HCT116 (cell line): ENCODE measurements at regions not wholly inside any gene's neighbourhood (a gene's known extent, or its start where the extent isn't known, plus 50 kb on each side); places are given as distances from the start of the nearest gene placed in this dataset.

Source experiments
- ATAC-seq: fragments of 200-7000 bp; cut with Tn5 transposase; 2 replicates; pipeline ENCODE4 v1.9.1; 2020; ENCODE audit warnings: mild to moderate bottlenecking, moderate library complexity
- BruUV-seq: library from RNA; stranded (reverse); fragments of 400-500 nt; replicated peaks from 2 replicates; lab custom pipeline; 2021; lab: Mats Ljungman, UMichigan
- CTCF ChIA-PET: fragments of 300-600 bp; sonication (Branson Sonifier 250); formaldehyde crosslinking; loops from one replicate; lab custom pipeline; 2021; ENCODE audit warnings: antibody characterized with exemption; lab: Charles Lee
- POLR2A ChIA-PET: fragments of 300-600, 350-600 bp; sonication (Branson Sonifier 250); formaldehyde crosslinking; loops from one replicate; lab custom pipeline; 2021; ENCODE audit warnings: antibody characterized with exemption; lab: Charles Lee
- RAD21 ChIA-PET, 2 experiments: fragments of 300-600 bp; sonication (Branson Sonifier 250); formaldehyde crosslinking; loops; one replicate each; lab custom pipeline; 2023; ENCODE audit warnings: low total read pairs in 2 of 2; ENCODE audit not compliant: uncharacterized antibody in 2 of 2, unreplicated experiment in 2 of 2, low non-redundant PET in 1 of 2; lab: Charles Lee
- DNase-seq: peaks from one replicate; pipeline ENCODE4 v3.0.0-alpha.2; 2010; ENCODE audit warnings: low read depth, low spot score
- H2AFZ ChIP-seq: fragments of 200-600 bp; shearing (Covaris generic), sonication (generic); 2 replicates; pipeline ENCODE4 v1.6.1; 2017; ENCODE audit warnings: low read depth, mixed run types, mixed read lengths, antibody characterized with exemption, low read length; ENCODE audit not compliant: poor library complexity, severe bottlenecking
- H3K27ac ChIP-seq: 2 replicates; pipeline ENCODE4 v1.5.1; 2012; ENCODE audit warnings: low read depth, low read length
- H3K27me3 ChIP-seq: fragments of 200-600 bp; sonication (generic); 2 replicates; pipeline ENCODE4 v1.6.1; 2016; ENCODE audit warnings: mixed run types, low read length, mixed read lengths; ENCODE audit not compliant: insufficient read depth
- H3K36me3 ChIP-seq, 2 experiments: fragments of 200-500 bp in 1 of 2; fragments of 200-600 bp in 1 of 2; sonication (Bioruptor generic) in 1 of 2; sonication (generic) in 1 of 2; 2 replicates each; pipeline versions ENCODE4 v1.5.1 to v1.6.1; 2014 to 2016; ENCODE audit warnings: low read length in 2 of 2, inconsistent platforms in 1 of 2, mixed read lengths in 1 of 2, mixed run types in 1 of 2; ENCODE audit not compliant: insufficient read depth in 2 of 2, control insufficient read depth in 1 of 2
- H3K4me1 ChIP-seq, 2 experiments: fragments of 200-600 bp in 1 of 2; sonication (generic) in 1 of 2; 2 replicates each; pipeline versions ENCODE4 v1.5.1 to v1.6.1; 2012 to 2017; ENCODE audit warnings: low read length in 2 of 2, inconsistent platforms in 1 of 2, mild to moderate bottlenecking in 1 of 2, mixed read lengths in 1 of 2, mixed run types in 1 of 2, moderate library complexity in 1 of 2; ENCODE audit not compliant: insufficient read depth in 2 of 2, control insufficient read depth in 1 of 2
- H3K4me2 ChIP-seq: fragments of 200-600 bp; sonication (generic); 2 replicates; pipeline ENCODE4 v1.6.1; 2017; ENCODE audit warnings: mixed run types, low read length, mixed read lengths
- H3K4me3 ChIP-seq, 2 experiments: fragments of 200-600 bp in 1 of 2; sonication (generic) in 1 of 2; replicated peaks in 1 of 2; 2 replicates each; pipeline ENCODE4 v1.5.1; 2011 to 2016; ENCODE audit warnings: low read length in 2 of 2, control low read depth in 1 of 2, low read depth in 1 of 2, mild to moderate bottlenecking in 1 of 2, mixed read lengths in 1 of 2, mixed run types in 1 of 2
- H3K79me2 ChIP-seq: fragments of 200-600 bp; sonication (generic); 2 replicates; pipeline ENCODE4 v1.6.1; 2017; ENCODE audit warnings: mild to moderate bottlenecking, mixed run types, low read length, moderate library complexity, mixed read lengths; ENCODE audit not compliant: insufficient read depth
- H3K9ac ChIP-seq: fragments of 200-600 bp; sonication (generic); 2 replicates; pipeline ENCODE4 v1.6.1; 2016; ENCODE audit warnings: low read length, mixed read lengths
- H3K9me2 ChIP-seq: fragments of 200-600 bp; sonication (generic), shearing (Covaris generic); 2 replicates; pipeline ENCODE4 v1.6.1; 2017; ENCODE audit warnings: mixed run types, mild to moderate bottlenecking, moderate library complexity; ENCODE audit not compliant: insufficient read depth
- H3K9me3 ChIP-seq, 2 experiments: fragments of 200-500 bp in 1 of 2; fragments of 200-600 bp in 1 of 2; sonication (Bioruptor generic) in 1 of 2; sonication (generic) in 1 of 2; 2 replicates each; pipeline ENCODE4 v1.6.1; 2014 to 2017; ENCODE audit warnings: low read length in 2 of 2, mixed read lengths in 2 of 2, inconsistent platforms in 1 of 2, low read depth in 1 of 2, mild to moderate bottlenecking in 1 of 2, mixed run types in 1 of 2, moderate library complexity in 1 of 2; ENCODE audit not compliant: control insufficient read depth in 1 of 2, insufficient read depth in 1 of 2
- H4K20me1 ChIP-seq: fragments of 200-600 bp; sonication (generic), shearing (Covaris generic); 2 replicates; pipeline ENCODE4 v1.6.1; 2017; ENCODE audit warnings: mixed run types, mild to moderate bottlenecking, moderate library complexity; ENCODE audit not compliant: insufficient read depth
- CBX3 ChIP-seq: IDR thresholded peaks from 2 replicates; pipeline ENCODE4 v1.6.1; 2012; ENCODE audit warnings: low read depth
- CEBPB ChIP-seq: IDR thresholded peaks from 2 replicates; pipeline ENCODE4 v1.6.1; 2012; ENCODE audit warnings: low read depth
- CTCF ChIP-seq, 3 experiments: fragments of 200-600 bp in 1 of 3; sonication (generic) in 1 of 3; IDR thresholded peaks in 2 of 3; conservative IDR thresholded peaks in 1 of 3; 2 replicates each; pipeline ENCODE4 v1.5.1; 2012 to 2017; ENCODE audit warnings: low read depth in 2 of 3, low read length in 2 of 3, antibody characterized with exemption in 1 of 3, borderline replicate concordance in 1 of 3, control low read depth in 1 of 3, mild to moderate bottlenecking in 1 of 3, mixed read lengths in 1 of 3, mixed run types in 1 of 3, moderate library complexity in 1 of 3; ENCODE audit not compliant: insufficient read depth in 1 of 3
- ELF1 ChIP-seq: IDR thresholded peaks from 2 replicates; pipeline ENCODE4 v1.6.1; 2012; ENCODE audit warnings: low read depth, borderline replicate concordance
- EZH2phosphoT487 ChIP-seq: fragments of 200-600 bp; IDR thresholded peaks from 2 replicates; pipeline ENCODE4 v1.6.1; 2018; ENCODE audit warnings: antibody characterized with exemption, borderline replicate concordance
- FOSL1 ChIP-seq: IDR thresholded peaks from 2 replicates; pipeline ENCODE4 v1.6.1; 2012; ENCODE audit warnings: low read depth
- JUND ChIP-seq: IDR thresholded peaks from 2 replicates; pipeline ENCODE4 v1.6.1; 2012
- POLR2AphosphoS5 ChIP-seq: IDR thresholded peaks from 2 replicates; pipeline ENCODE4 v1.6.1; 2011; ENCODE audit warnings: mild to moderate bottlenecking, low read depth, low read length, moderate library complexity
- RAD21 ChIP-seq: IDR thresholded peaks from 2 replicates; pipeline ENCODE4 v1.6.1; 2012; ENCODE audit warnings: low read depth, mild to moderate bottlenecking
- REST ChIP-seq: IDR thresholded peaks from 2 replicates; pipeline ENCODE4 v1.6.1; 2012; ENCODE audit warnings: low read depth
- SP1 ChIP-seq: IDR thresholded peaks from 2 replicates; pipeline ENCODE4 v1.6.1; 2012; ENCODE audit warnings: low read depth
- SRF ChIP-seq: IDR thresholded peaks from 2 replicates; pipeline ENCODE4 v1.6.1; 2012; ENCODE audit warnings: low read depth
- TCF7L2 ChIP-seq: IDR thresholded peaks from 2 replicates; pipeline ENCODE4 v1.7.0; 2011; ENCODE audit warnings: borderline replicate concordance, inconsistent platforms; ENCODE audit not compliant: insufficient read depth, insufficient read length; ENCODE audit errors: extremely low read depth
- YY1 ChIP-seq: IDR thresholded peaks from 2 replicates; pipeline ENCODE4 v1.6.1; 2011; ENCODE audit warnings: low read length, low read depth, moderate library complexity, mild to moderate bottlenecking; ENCODE audit not compliant: insufficient replicate concordance; ENCODE audit errors: extremely low read depth
- ZBTB33 ChIP-seq: IDR thresholded peaks from 2 replicates; pipeline ENCODE4 v1.6.1; 2011; ENCODE audit warnings: mild to moderate bottlenecking, low read length, moderate library complexity; ENCODE audit not compliant: insufficient replicate concordance; ENCODE audit errors: extremely low read depth
- ZFX ChIP-seq: fragments of 450-650 bp; IDR thresholded peaks from 2 replicates; pipeline ENCODE4 v1.6.1; 2017
- ZNF274 ChIP-seq: fragments of 200-500 bp; sonication (Bioruptor generic); IDR thresholded peaks from 2 replicates; pipeline ENCODE4 v1.6.1; 2014; ENCODE audit warnings: mild to moderate bottlenecking, low read depth, low read length, inconsistent platforms
- intact Hi-C: fragments of 100-400 bp; cut with micrococcal nuclease; formaldehyde crosslinking; loops from 2 replicates; pipeline ENCODE4 v1.10.0; 2022

- no peak for DNase-seq
- TF ChIP-seq CBX3 (no peak), ZNF274 (no peak), CTCF (IDR thresholded peaks at IDR 0.05 in 2 of 3, conservative IDR thresholded peaks at IDR 0.05 in 1 of 3; ENCODE audit: borderline replicate concordance in 1 of 3, insufficient read depth in 1 of 3, low read depth in 2 of 3, low read length in 2 of 3) (no peak), TCF7L2 (no peak), ZBTB33 (no peak), SRF (no peak), JUND (no peak), ZFX (no peak), RAD21 (no peak), REST (no peak), SP1 (no peak), FOSL1 (no peak), YY1 (no peak), ELF1 (no peak), EZH2phosphoT487 (no peak), POLR2AphosphoS5 (no peak), CEBPB (no peak)
- Histone ChIP-seq H3K36me3 (no peaks in the 10 kb centered on the region), H3K4me2 (no peak overlapping the region), H3K79me2 (no peaks in the 10 kb centered on the region), H4K20me1 (no peaks in the 10 kb centered on the region), H3K9ac (no peak overlapping the region), H3K9me3 (peaks cover 0 to 8% of the 10 kb centered on the region in 2 experiments; a peak in 2 of 4 replicates), H2AFZ (no peak overlapping the region), H3K4me1 (peaks cover 3 to 23% of the 10 kb centered on the region in 2 experiments; a peak in 2 of 4 replicates), H3K27ac (no peak overlapping the region), H3K27me3 (no peaks in the 10 kb centered on the region), H3K9me2 (no peaks in the 10 kb centered on the region), H3K4me3 (no peak overlapping the region)
- no TSS peak for BruUV-seq
- ATAC-seq: no peak
- POLR2A ChIA-PET: no interaction called here
- intact Hi-C loops: no loop called here
- CTCF ChIA-PET: no interaction called here
- RAD21 ChIA-PET: no interaction called here
Observed at GRCh38 chr1:94693435-94693834, 126.7 kb upstream of the SLC44A3 start.
